Esophagus muscularis mucosa (tissue), 4 donors: ENCODE measurements at regions not wholly inside any gene's neighbourhood (a gene's known extent, or its start where the extent isn't known, plus 50 kb on each side); places are given as distances from the start of the nearest gene placed in this dataset.
"Not testable (repeated sequence)": the region's sequence is repeated elsewhere in the genome, so short reads cannot be mapped to it uniquely, and the experiment has no call there.

Source experiments
- DNase-seq: peaks from one replicate; pipeline ENCODE4 v3.0.0-alpha.2; 2017; ENCODE audit errors: extremely low spot score
- H3K27ac ChIP-seq, 4 donors: fragments of 200-600 bp; sonication (generic); replicated peaks in 1 of 4; 1 replicate in 3 of 4; 2 replicates in 1 of 4; pipeline ENCODE4 v1.5.1; 2016 to 2019; ENCODE audit warnings: mild to moderate bottlenecking in 1 of 4
- H3K27me3 ChIP-seq, 4 donors: fragments of 200-600 bp; sonication (generic); one replicate each; pipeline versions ENCODE4 v1.5.1 to v1.6.0; 2016 to 2019
- H3K36me3 ChIP-seq, 4 donors: fragments of 200-600 bp; sonication (generic); one replicate each; pipeline ENCODE4 v1.5.1; 2016 to 2019
- H3K4me1 ChIP-seq, 4 donors: fragments of 200-600 bp; sonication (generic); one replicate each; pipeline ENCODE4 v1.5.1; 2016 to 2019
- H3K4me3 ChIP-seq, 4 donors: fragments of 200-600 bp; sonication (generic); 1 replicate in 2 of 4; 2 replicates in 2 of 4; pipeline ENCODE4 v1.5.1; 2016 to 2019; ENCODE audit warnings: mild to moderate bottlenecking in 4 of 4, moderate library complexity in 1 of 4
- H3K9me3 ChIP-seq, 4 donors: fragments of 200-600 bp; sonication (generic); 1 replicate in 3 of 4; 2 replicates in 1 of 4; pipeline ENCODE4 v1.5.1; 2016 to 2019
- EP300 ChIP-seq: sonication (generic); formaldehyde crosslinking; IDR thresholded peaks from one replicate; pipeline ENCODE4 v1.6.1; 2017; ENCODE audit warnings: antibody characterized with exemption
- POLR2A ChIP-seq: fragments of 450-650 bp; IDR thresholded peaks from one replicate; pipeline ENCODE4 v1.6.1; 2017; ENCODE audit warnings: antibody characterized with exemption, moderate library complexity, mild to moderate bottlenecking, low read depth
- POLR2AphosphoS5 ChIP-seq, 2 donors: sonication (generic); formaldehyde crosslinking; IDR thresholded peaks; one replicate each; pipeline ENCODE4 v1.6.1; 2017; ENCODE audit warnings: antibody characterized with exemption in 2 of 2
- WGBS: methylation state at CpG from one replicate; pipeline ENCODE4 v1.1.5; 2018; 5-methylcytosine and 5-hydroxymethylcytosine counted together
- intact Hi-C: fragments of 100-400 bp; cut with DNase I; formaldehyde crosslinking; loops from one replicate; pipeline ENCODE4 v1.15.1; 2023
- TF ChIP-seq, protein P1 (sequence below), 3 experiments: fragments of 200-600 bp in 2 of 3; fragments of 450-650 bp in 1 of 3; sonication (generic) in 2 of 3; IDR thresholded peaks; one replicate each; pipeline ENCODE4 v1.5.1; 2017 to 2019; ENCODE audit warnings: antibody characterized with exemption in 3 of 3, mild to moderate bottlenecking in 2 of 3, moderate library complexity in 1 of 3

DNA sequence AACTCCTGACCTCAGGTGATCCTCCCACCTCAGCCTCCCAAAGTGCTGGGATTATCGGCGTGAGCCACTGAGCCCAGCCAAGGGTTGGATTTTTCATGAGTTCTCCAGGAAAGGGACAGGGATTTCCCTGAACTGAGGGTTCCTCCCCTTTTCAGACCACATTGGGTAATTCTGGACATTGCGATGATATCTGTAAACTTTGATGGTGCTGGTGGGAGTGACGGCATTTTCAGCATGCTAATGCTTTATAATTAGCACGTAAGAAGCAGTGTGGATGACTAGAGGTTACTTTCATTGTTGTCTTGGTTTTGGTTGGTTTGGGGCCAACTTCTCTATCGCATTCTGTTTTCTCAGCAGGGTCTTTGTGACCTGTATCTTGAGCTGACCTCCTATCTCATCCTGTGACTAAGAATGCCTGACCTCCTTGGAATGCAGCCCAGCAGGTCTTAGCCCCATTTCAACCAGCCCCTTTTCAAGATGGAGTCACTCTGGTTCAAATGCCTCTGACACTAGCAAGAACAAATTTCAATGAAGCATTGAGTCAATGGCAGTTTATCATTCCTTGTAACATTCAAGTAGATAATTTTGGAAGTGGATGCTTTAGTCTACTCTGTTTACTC, 156.5 kb downstream of the TTLL2 start:
- intact Hi-C loops, result loop anchor here (5.0 kb wide), 1 partner anchor 416 kb away; no protein-coding TSS in a partner anchor
- Histone ChIP-seq H3K4me1 (peaks cover 5 to 10% (median 8%) of the 10 kb centered on the region in 4 donors), H3K27ac (no peak overlapping the region), H3K4me3 (no peak overlapping the region), H3K9me3 (no peaks in the 10 kb centered on the region), H3K36me3 (no peaks in the 10 kb centered on the region), H3K27me3 (no peaks in the 10 kb centered on the region)
- WGBS, result 86% methylated on average over 6 of the region's 6 CpGs
- DNase-seq, result no peak
- TF ChIP-seq POLR2A (no peak), POLR2AphosphoS5 (IDR thresholded peaks at IDR 0.05) (no peak), EP300 (no peak)
- TF ChIP-seq, protein P1, sequence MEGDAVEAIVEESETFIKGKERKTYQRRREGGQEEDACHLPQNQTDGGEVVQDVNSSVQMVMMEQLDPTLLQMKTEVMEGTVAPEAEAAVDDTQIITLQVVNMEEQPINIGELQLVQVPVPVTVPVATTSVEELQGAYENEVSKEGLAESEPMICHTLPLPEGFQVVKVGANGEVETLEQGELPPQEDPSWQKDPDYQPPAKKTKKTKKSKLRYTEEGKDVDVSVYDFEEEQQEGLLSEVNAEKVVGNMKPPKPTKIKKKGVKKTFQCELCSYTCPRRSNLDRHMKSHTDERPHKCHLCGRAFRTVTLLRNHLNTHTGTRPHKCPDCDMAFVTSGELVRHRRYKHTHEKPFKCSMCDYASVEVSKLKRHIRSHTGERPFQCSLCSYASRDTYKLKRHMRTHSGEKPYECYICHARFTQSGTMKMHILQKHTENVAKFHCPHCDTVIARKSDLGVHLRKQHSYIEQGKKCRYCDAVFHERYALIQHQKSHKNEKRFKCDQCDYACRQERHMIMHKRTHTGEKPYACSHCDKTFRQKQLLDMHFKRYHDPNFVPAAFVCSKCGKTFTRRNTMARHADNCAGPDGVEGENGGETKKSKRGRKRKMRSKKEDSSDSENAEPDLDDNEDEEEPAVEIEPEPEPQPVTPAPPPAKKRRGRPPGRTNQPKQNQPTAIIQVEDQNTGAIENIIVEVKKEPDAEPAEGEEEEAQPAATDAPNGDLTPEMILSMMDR (IDR thresholded peaks at IDR 0.05), result no peak

DNA sequence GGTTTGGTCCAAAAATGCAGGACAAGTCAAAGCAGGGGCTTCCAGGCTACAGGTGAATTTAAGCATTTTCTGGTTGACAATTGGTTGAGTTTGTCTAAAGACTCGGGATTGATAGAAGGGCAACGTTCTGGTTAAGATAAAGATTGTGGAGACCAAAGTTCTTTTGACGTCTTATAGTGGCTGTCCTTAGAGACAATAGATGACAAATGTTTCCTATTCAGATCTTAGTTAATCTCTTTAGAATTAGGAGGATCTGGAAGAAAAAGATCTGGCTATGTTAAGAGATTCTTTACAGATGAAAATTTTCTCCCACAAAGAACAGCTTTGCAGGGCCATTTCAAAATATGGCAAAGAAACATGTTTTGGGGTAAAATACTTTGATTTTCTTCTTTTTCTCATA, 157.9 kb downstream of the TTLL2 start:
- H3K36me3 ChIP-seq, H3K27ac ChIP-seq, H3K27me3 ChIP-seq, DNase-seq, H3K9me3 ChIP-seq, H3K4me3 ChIP-seq: not testable (repeated sequence)
- intact Hi-C loops, result loop anchor here (5.0 kb wide), 1 partner anchor 414 kb away; no protein-coding TSS in a partner anchor
- WGBS, result 90% methylated on average over 3 of the region's 3 CpGs
- peaks cover 5 to 10% (median 8%) of the 10 kb centered on the region in 4 donors for H3K4me1 ChIP-seq

DNA sequence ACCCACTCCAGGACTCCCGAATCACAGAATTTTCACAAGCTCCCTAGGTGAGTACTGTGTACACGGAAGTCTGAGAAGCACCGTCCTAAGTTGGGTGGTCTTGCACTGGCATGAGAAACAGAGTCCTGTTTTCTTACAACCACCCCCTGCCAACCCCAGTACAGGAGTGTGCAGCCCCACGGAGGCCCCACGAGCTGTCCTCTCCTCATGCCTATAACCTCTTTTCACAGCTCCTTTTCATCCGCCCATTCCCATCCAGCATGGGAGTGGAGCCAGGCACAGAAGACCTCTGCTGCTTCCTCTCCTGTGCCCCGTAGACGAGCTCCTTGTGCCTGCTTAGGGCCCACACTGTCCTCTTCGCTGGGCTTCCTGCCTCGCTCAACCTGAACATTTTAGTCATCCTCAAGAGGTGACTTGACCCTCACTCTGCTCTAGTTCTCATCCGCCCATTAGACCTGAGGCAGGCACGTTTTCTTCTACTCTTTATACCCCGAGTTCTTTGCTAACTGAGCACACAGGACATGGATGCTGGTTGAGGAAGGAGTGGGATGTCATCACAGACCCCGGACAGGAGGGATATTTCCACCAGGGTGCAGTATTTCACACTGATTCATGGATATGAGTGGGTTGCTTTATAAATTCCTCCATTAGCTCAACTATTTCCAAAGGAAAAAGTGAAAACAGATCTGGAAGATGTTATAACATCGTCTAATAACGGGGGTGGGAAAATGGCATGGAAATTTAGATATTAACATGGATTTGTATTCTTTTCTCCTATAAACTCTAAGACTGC, 160.5 kb downstream of the TTLL2 start:
- WGBS, result 87% methylated on average over 16 of the region's 16 CpGs

DNA sequence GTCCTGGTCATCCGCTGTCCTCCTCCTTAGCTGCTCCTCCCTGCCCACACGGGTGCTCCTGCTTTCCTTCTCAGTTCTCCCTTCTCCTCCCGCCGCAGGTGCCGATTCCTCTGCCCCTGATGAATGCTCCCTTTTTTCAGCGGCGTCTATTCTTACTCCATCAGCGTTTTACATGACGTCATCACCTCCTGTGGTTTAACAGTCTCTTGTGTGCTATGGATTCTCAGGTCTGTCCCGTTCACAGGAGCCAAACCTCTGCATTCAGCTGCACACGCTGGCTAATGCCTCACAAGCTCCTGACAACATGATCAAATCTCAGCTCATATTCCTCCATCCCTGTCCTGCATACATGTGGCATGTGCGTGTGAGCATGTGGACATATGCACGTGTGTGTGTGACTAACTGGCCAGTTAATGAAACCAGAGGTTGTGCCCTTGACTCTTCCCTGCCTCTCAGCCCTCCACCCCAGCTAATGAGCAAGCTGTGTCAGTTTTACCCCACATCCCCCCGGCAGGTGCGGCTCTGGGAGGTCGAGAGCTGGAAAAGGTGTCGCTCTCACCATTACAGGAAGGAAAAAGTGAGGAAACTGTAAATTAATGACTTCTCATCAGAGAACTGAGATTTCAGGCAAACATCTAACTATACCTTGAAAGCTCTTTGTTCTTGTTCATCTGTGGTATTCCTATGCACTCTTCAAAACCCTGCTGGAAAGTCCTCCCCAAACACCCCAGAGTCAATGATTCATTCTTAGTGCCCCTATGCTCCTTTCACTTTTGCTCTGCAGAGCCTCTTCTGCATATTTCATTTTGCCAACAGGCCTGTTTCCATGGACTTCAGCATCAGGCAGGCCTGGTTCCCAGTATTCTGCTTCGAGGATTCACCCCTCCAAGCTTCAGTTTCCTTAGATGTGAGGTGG, 163.1 kb downstream of the TTLL2 start:
- 84% methylated on average over 18 of the region's 18 CpGs for WGBS
- Histone ChIP-seq H3K9me3 (no peaks in the 10 kb centered on the region), H3K4me3 (no peak overlapping the region), H3K27ac (no peak overlapping the region), H3K36me3 (no peaks in the 10 kb centered on the region), H3K4me1 (peaks cover 0 to 9% (median 0%) of the 10 kb centered on the region in 4 donors), H3K27me3 (no peaks in the 10 kb centered on the region)
- intact Hi-C loops, result no loop called here
- TF ChIP-seq POLR2A (no peak), POLR2AphosphoS5 (IDR thresholded peaks at IDR 0.05) (no peak), EP300 (no peak)
- TF ChIP-seq, protein P1 (IDR thresholded peaks at IDR 0.05), result no peak
- DNase-seq, result no peak

More for the DNA sequence above, 160.5 kb downstream of the TTLL2 start:
- Histone ChIP-seq H3K36me3 (no peaks in the 10 kb centered on the region), H3K4me1 (peaks cover 0 to 2% (median 0%) of the 10 kb centered on the region in 4 donors), H3K27me3 (no peaks in the 10 kb centered on the region), H3K4me3 (no peak overlapping the region), H3K27ac (no peak overlapping the region), H3K9me3 (no peaks in the 10 kb centered on the region)
- DNase-seq, result no peak
- TF ChIP-seq, protein P1 (IDR thresholded peaks at IDR 0.05), result peak; percentile 28 to 45 (median 41)
- TF ChIP-seq POLR2A (no peak), EP300 (no peak), POLR2AphosphoS5 (IDR thresholded peaks at IDR 0.05) (no peak)
- intact Hi-C loops, result no loop called here
